OCI-LY3 (cell line): ENCODE measurements at regions not wholly inside any gene's neighbourhood (a gene's known extent, or its start where the extent isn't known, plus 50 kb on each side); places are given as distances from the start of the nearest gene placed in this dataset.

Experiments
- H2AFZ ChIP-seq: fragments of 200-600, 300-600 bp; shearing (Covaris generic); 2 replicates; pipeline ENCODE4 v1.6.0; 2014; ENCODE audit warnings: antibody characterized with exemption, low read depth, low read length
- H3K27ac ChIP-seq: fragments of 200-600, 300-600 bp; sonication (generic); 2 replicates; pipeline ENCODE4 v1.5.1; 2014; ENCODE audit warnings: mild to moderate bottlenecking, low read length, moderate library complexity, mixed read lengths
- H3K27me3 ChIP-seq: fragments of 200-600, 300-600 bp; sonication (generic); 2 replicates; pipeline ENCODE4 v1.6.1; 2014; ENCODE audit warnings: low read depth, low read length, mixed read lengths
- H3K36me3 ChIP-seq: fragments of 200-600, 300-600 bp; sonication (generic); replicated peaks from 2 replicates; pipeline ENCODE3; 2014; ENCODE audit warnings: low read depth, low read length, mixed read lengths
- H3K4me1 ChIP-seq: fragments of 300-600, 200-600 bp; sonication (generic); 2 replicates; pipeline ENCODE4 v1.6.1; 2014; ENCODE audit warnings: low read length, mixed read lengths
- H3K4me2 ChIP-seq: fragments of 200-600, 300-600 bp; sonication (generic); 2 replicates; pipeline ENCODE4 v1.6.1; 2014; ENCODE audit warnings: low read length, mixed read lengths
- H3K4me3 ChIP-seq: fragments of 300-600, 200-600 bp; sonication (generic); 2 replicates; pipeline ENCODE4 v1.5.1; 2014; ENCODE audit warnings: antibody characterized with exemption, mild to moderate bottlenecking, low read length, moderate library complexity
- H3K79me2 ChIP-seq: fragments of 300-600, 200-600 bp; shearing (Covaris generic); 2 replicates; pipeline ENCODE4 v1.6.1; 2014; ENCODE audit warnings: mild to moderate bottlenecking, low read length, mixed read lengths
- H3K9ac ChIP-seq: fragments of 300-600, 200-600 bp; shearing (Covaris generic); 2 replicates; pipeline ENCODE4 v1.6.0; 2014; ENCODE audit warnings: mild to moderate bottlenecking, low read length, moderate library complexity
- H3K9me3 ChIP-seq: fragments of 200-600, 300-600 bp; shearing (Covaris generic); 2 replicates; pipeline ENCODE4 v1.6.1; 2014; ENCODE audit warnings: low read length, mixed read lengths; ENCODE audit not compliant: insufficient read depth
- H4K20me1 ChIP-seq: fragments of 200-600, 300-600 bp; sonication (generic); 2 replicates; pipeline ENCODE4 v1.6.1; 2016; ENCODE audit warnings: low read length, mixed read lengths; ENCODE audit not compliant: insufficient read depth
- EZH2phosphoT487 ChIP-seq: fragments of 200-600 bp; shearing (Covaris generic); IDR thresholded peaks from 2 replicates; pipeline ENCODE4 v1.6.1; 2018; ENCODE audit warnings: antibody characterized with exemption, mixed run types, low read depth
- TF ChIP-seq, protein P1 (sequence below): fragments of 200-600, 300-600 bp; sonication (generic); IDR thresholded peaks from 2 replicates; pipeline ENCODE4 v1.5.1; 2014; ENCODE audit warnings: antibody characterized with exemption, low read length, low read depth

DNA sequence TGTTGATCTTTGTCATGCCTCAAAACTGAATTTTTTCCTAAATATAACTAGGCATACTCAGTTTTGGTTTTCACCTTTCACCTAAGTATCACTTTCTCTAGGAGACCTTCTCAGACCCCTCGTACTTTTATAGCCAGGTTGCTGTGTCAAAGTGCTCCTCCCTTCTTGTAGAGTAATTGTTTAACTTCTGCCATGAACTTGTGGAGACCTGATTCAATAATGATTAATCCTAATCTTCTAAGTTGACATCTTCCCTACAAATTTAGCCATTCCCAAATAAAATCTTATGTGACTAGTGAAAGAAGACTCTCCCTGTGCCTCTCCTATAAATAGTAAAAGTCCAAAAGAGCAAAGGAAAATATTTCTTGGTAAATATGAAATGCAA lies 159.8 kb downstream of the SPATA31D1 start:
- H3K27ac ChIP-seq, result no peak overlapping the region
- no peak overlapping the region for H3K9ac ChIP-seq

DNA sequence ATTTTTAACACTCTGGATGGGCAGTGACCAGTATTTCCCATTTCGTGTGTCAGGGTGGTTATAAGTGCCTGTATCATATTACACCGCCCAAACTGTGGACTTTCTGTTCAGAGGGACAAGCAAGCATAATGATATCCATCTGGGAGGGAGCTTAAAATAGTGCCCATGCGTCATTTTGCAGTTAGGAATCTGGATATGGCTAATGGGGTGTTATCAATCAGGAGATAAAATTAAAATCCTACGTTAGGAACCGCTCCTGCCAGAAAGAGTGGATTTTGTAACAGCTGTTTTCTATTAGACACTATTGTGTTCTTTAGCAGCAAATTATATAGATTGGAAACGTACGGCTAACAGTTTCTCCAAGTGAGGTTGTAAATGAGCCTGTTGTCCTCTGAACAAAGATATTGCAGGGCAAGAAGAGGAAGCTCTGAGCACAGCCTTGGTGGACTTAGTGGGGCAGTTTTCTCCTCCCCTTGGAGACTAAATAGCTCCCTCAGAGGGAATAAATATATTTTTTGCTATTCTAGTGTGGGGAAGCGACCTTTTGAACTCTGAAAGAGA lies 160.4 kb downstream of the SPATA31D1 start:
- Histone ChIP-seq H3K27ac (no peak overlapping the region), H3K4me3 (no peak overlapping the region), H3K9me3 (no peaks in the 10 kb centered on the region), H3K4me1 (peaks cover 8% of the 10 kb centered on the region; the same call in 1 of the 2 replicates), H2AFZ (no peak overlapping the region), H3K79me2 (no peaks in the 10 kb centered on the region), H3K9ac (no peak overlapping the region), H3K36me3 (no peaks in the 10 kb centered on the region), H4K20me1 (no peaks in the 10 kb centered on the region), H3K27me3 (no peaks in the 10 kb centered on the region), H3K4me2 (no peak overlapping the region)
- TF ChIP-seq EZH2phosphoT487, result no peak
- TF ChIP-seq, protein P1, sequence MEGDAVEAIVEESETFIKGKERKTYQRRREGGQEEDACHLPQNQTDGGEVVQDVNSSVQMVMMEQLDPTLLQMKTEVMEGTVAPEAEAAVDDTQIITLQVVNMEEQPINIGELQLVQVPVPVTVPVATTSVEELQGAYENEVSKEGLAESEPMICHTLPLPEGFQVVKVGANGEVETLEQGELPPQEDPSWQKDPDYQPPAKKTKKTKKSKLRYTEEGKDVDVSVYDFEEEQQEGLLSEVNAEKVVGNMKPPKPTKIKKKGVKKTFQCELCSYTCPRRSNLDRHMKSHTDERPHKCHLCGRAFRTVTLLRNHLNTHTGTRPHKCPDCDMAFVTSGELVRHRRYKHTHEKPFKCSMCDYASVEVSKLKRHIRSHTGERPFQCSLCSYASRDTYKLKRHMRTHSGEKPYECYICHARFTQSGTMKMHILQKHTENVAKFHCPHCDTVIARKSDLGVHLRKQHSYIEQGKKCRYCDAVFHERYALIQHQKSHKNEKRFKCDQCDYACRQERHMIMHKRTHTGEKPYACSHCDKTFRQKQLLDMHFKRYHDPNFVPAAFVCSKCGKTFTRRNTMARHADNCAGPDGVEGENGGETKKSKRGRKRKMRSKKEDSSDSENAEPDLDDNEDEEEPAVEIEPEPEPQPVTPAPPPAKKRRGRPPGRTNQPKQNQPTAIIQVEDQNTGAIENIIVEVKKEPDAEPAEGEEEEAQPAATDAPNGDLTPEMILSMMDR, result no peak

More for the DNA sequence above, 159.8 kb downstream of the SPATA31D1 start:
- Histone ChIP-seq H3K4me3 (no peak overlapping the region), H3K9me3 (no peaks in the 10 kb centered on the region), H3K36me3 (no peaks in the 10 kb centered on the region), H3K4me2 (no peak overlapping the region), H3K79me2 (no peaks in the 10 kb centered on the region), H3K27me3 (no peaks in the 10 kb centered on the region), H2AFZ (no peak overlapping the region), H3K4me1 (peaks cover 8% of the 10 kb centered on the region; the same call in 1 of the 2 replicates), H4K20me1 (no peaks in the 10 kb centered on the region)
- TF ChIP-seq EZH2phosphoT487, result no peak
- TF ChIP-seq, protein P1, result no peak

DNA sequence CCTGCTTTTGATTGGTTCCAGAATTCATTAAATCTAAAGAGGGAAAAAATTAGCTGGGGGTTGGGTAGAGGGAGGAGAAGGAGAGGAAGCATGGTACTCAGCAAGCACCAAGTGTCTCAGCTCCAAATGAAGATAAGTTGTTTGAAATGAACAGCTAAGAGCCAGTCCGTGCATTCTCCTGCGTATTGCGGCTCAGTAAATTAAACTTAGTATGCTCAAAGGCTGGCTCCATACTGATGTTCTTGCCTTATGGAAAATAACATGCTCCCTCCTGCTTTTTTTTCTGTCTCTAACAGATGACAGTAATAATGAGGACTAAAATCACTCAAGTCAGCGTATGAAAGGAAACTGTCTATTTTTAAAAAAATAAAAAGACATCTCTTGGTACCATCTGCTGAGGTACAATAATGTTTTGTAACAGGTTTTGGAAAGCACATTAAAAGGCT lies 161.0 kb downstream of the SPATA31D1 start:
- H3K36me3 ChIP-seq, result no peaks in the 10 kb centered on the region
- H3K27ac ChIP-seq, result no peak overlapping the region
- TF ChIP-seq EZH2phosphoT487, result no peak
- TF ChIP-seq, protein P1, result no peak
- H2AFZ ChIP-seq, result no peak overlapping the region
- H3K4me2 ChIP-seq, result no peak overlapping the region
- H3K4me1 ChIP-seq, result peaks cover 8% of the 10 kb centered on the region; the same call in 1 of the 2 replicates
- no peaks in the 10 kb centered on the region for H4K20me1 ChIP-seq
- no peaks in the 10 kb centered on the region for H3K9me3 ChIP-seq
- H3K79me2 ChIP-seq, result no peaks in the 10 kb centered on the region
- no peaks in the 10 kb centered on the region for H3K27me3 ChIP-seq
- H3K9ac ChIP-seq, result no peak overlapping the region
- no peak overlapping the region for H3K4me3 ChIP-seq

DNA sequence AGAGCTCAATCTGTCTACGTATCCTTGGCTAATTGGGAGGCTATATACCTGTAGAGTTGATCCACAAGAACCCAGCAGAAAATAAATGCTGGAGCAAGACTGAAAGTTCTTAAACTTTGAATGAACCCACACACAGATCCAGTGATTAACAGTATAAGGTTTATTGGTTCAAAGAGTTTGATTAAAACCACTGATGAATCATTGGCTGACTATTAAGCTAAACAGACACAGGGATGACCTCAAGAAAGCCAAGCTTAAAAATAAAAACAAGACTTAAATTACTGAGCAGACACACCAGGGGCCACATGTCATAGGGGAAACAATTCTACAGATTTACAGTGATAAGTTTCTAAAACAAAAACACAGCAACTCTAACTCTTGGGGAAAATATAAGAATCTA lies 163.6 kb downstream of the SPATA31D1 start:
- no peak overlapping the region for H3K4me2 ChIP-seq
- no peak overlapping the region for H2AFZ ChIP-seq
- no peak overlapping the region for H3K4me3 ChIP-seq
- no peaks in the 10 kb centered on the region for H4K20me1 ChIP-seq
- H3K9me3 ChIP-seq, result no peaks in the 10 kb centered on the region
- H3K79me2 ChIP-seq, result no peaks in the 10 kb centered on the region
- TF ChIP-seq EZH2phosphoT487, result no peak
- no peak overlapping the region for H3K9ac ChIP-seq
- no peaks in the 10 kb centered on the region for H3K36me3 ChIP-seq
- H3K27ac ChIP-seq, result no peak overlapping the region
- H3K27me3 ChIP-seq, result no peaks in the 10 kb centered on the region
- peaks cover 8% of the 10 kb centered on the region; the same call in 1 of the 2 replicates for H3K4me1 ChIP-seq
